NB4 (cell line): ENCODE measurements at regions not wholly inside any gene's neighbourhood (a gene's known extent, or its start where the extent isn't known, plus 50 kb on each side); places are given as distances from the start of the nearest gene placed in this dataset.

Experiments
- DNase-seq: peaks from one replicate; pipeline ENCODE4 v3.0.0; 2010; ENCODE audit warnings: low read depth
- H3K4me3 ChIP-seq: one replicate; pipeline ENCODE4 v1.5.1; 2011; ENCODE audit warnings: mild to moderate bottlenecking, low read depth, low read length, moderate library complexity
- CTCF ChIP-seq: IDR thresholded peaks from one replicate; pipeline ENCODE4 v1.5.1; 2012; ENCODE audit warnings: low read depth, low read length
- MAX ChIP-seq: IDR thresholded peaks from 2 replicates; pipeline ENCODE4 v1.6.1; 2011; ENCODE audit warnings: low read depth, low read length
- MYC ChIP-seq: IDR thresholded peaks from 2 replicates; pipeline ENCODE4 v1.6.1; 2011; ENCODE audit warnings: low read depth, low read length
- POLR2A ChIP-seq: IDR thresholded peaks from 2 replicates; pipeline ENCODE4 v1.6.1; 2011; ENCODE audit warnings: mild to moderate bottlenecking; ENCODE audit not compliant: insufficient read length; ENCODE audit errors: extremely low read depth

GRCh38 chr18:28382215-28382879, 205.4 kb upstream of the CDH2 start:
- TF ChIP-seq MYC (no peak), CTCF (no peak), MAX (no peak), POLR2A (no peak)
- H3K4me3 ChIP-seq: no peak overlapping the region
- DNase-seq: no peak

- H3K4me3 ChIP-seq: no peak overlapping the region
- TF ChIP-seq POLR2A: no peak
- no peak for TF ChIP-seq MAX
- TF ChIP-seq MYC: no peak
- no peak for TF ChIP-seq CTCF
- no peak for DNase-seq
These were observed 195.3 kb upstream of the CDH2 start for GRCh38 chr18:28372186-28372585.

GRCh38 chr18:28366676-28367075, 189.7 kb upstream of the CDH2 start:
- TF ChIP-seq MYC (no peak), MAX (no peak), CTCF (no peak), POLR2A (no peak)
- DNase-seq: no peak
- no peak overlapping the region for H3K4me3 ChIP-seq

- no peak overlapping the region for H3K4me3 ChIP-seq
- DNase-seq: no peak
- no peak for TF ChIP-seq CTCF
These were observed 188.5 kb upstream of the CDH2 start for GRCh38 chr18:28365411-28365831.

GRCh38 chr18:28363124-28363523, 186.2 kb upstream of the CDH2 start:
- no peak for DNase-seq
- TF ChIP-seq MYC (no peak), MAX (no peak)
- H3K4me3 ChIP-seq: no peak overlapping the region

- H3K4me3 ChIP-seq: no peak overlapping the region
- DNase-seq: no peak
- no peak for TF ChIP-seq MYC
- TF ChIP-seq MAX: no peak
- no peak for TF ChIP-seq CTCF
- no peak for TF ChIP-seq POLR2A
These were observed 182.2 kb upstream of the CDH2 start for GRCh38 chr18:28359176-28359575.
